PC-3 (cell line): ENCODE measurements at regions not wholly inside any gene's neighbourhood (a gene's known extent, or its start where the extent isn't known, plus 50 kb on each side); places are given as distances from the start of the nearest gene placed in this dataset.

ENCODE experiments used
- CTCF ChIP-seq: fragments of 300-600 bp; sonication (generic); conservative IDR thresholded peaks from 2 replicates; pipeline ENCODE4 v1.5.1; 2017; ENCODE audit warnings: antibody characterized with exemption, low read depth, mild to moderate bottlenecking, low read length
- EZH2 ChIP-seq: fragments of 300-600 bp; sonication (generic); IDR thresholded peaks from one replicate; pipeline ENCODE4 v1.6.1; 2017; ENCODE audit warnings: antibody characterized with exemption, mild to moderate bottlenecking, low read length; ENCODE audit not compliant: unreplicated experiment

GRCh38 chr22:46070215-46070802 is 80.0 kb upstream of the PPARA start:
- TF ChIP-seq CTCF: no peak
- no peak for TF ChIP-seq EZH2
